Lung (tissue), 11 donors: ENCODE measurements at regions not wholly inside any gene's neighbourhood (a gene's known extent, or its start where the extent isn't known, plus 50 kb on each side); places are given as distances from the start of the nearest gene placed in this dataset.

Source experiments
- ATAC-seq: fragments of 200-7000 bp; cut with Tn5 transposase; one replicate; pipeline ENCODE4 v1.9.1; 2020; ENCODE audit warnings: moderate number of reproducible peaks; ENCODE audit not compliant: insufficient read depth, low FRiP score
- DNase-seq, 3 donors: peaks; one replicate each; pipeline ENCODE4 v3.0.0-alpha.2; 2013 to 2017
- H3K27ac ChIP-seq, 2 donors: one replicate each; pipeline ENCODE4 v1.5.1; 2013; ENCODE audit warnings: mild to moderate bottlenecking in 2 of 2, moderate library complexity in 2 of 2, control low read depth in 1 of 2, inconsistent platforms in 1 of 2, low read depth in 1 of 2, low read length in 1 of 2
- H3K27me3 ChIP-seq, 3 donors: one replicate each; pipeline ENCODE4 v1.5.1; 2013; ENCODE audit warnings: low read length in 2 of 3; ENCODE audit not compliant: control insufficient read depth in 3 of 3, insufficient read depth in 3 of 3
- H3K36me3 ChIP-seq, 4 donors: one replicate each; pipeline ENCODE4 v1.5.1; 2013; ENCODE audit warnings: low read length in 4 of 4, mild to moderate bottlenecking in 1 of 4, moderate library complexity in 1 of 4; ENCODE audit not compliant: control insufficient read depth in 4 of 4, insufficient read depth in 4 of 4
- H3K4me1 ChIP-seq, 5 donors: one replicate each; pipeline ENCODE4 v1.5.1; 2013; ENCODE audit warnings: low read length in 5 of 5, mild to moderate bottlenecking in 2 of 5, moderate library complexity in 1 of 5; ENCODE audit not compliant: control insufficient read depth in 5 of 5, insufficient read depth in 5 of 5
- H3K4me3 ChIP-seq: one replicate; pipeline ENCODE4 v1.5.1; 2013; ENCODE audit warnings: mild to moderate bottlenecking, control low read depth, moderate library complexity
- H3K9ac ChIP-seq, 2 donors: one replicate each; pipeline ENCODE4 v1.5.1; 2013; ENCODE audit warnings: low read length in 2 of 2, control low read depth in 1 of 2; ENCODE audit not compliant: insufficient read depth in 1 of 2
- H3K9me3 ChIP-seq, 4 donors: one replicate each; pipeline ENCODE4 v1.5.1; 2013; ENCODE audit warnings: low read length in 3 of 4, mild to moderate bottlenecking in 1 of 4, moderate library complexity in 1 of 4; ENCODE audit not compliant: control insufficient read depth in 4 of 4, insufficient read depth in 3 of 4
- CTCF ChIP-seq: IDR thresholded peaks from 2 replicates; pipeline ENCODE4 v1.5.1; 2012; ENCODE audit warnings: mild to moderate bottlenecking; ENCODE audit errors: control extremely low read depth, extremely low read depth
- WGBS, 2 donors: extraction: QIAGEN DNeasy Blood & Tissue Kit; methylation state at CpG; one replicate each; pipeline ENCODE4 v1.1.7; 2013; 5-methylcytosine and 5-hydroxymethylcytosine counted together
- donor health status: control.
- donor health status: control.
- donor health status: Bipolar disorder and iron deficiency.
- donor health status: healthy.
- donor health status: DM: yes; HTN: yes; CAD: no.

- no peak for TF ChIP-seq CTCF
- H3K27ac ChIP-seq: no peak overlapping the region
- no peak overlapping the region for H3K9ac ChIP-seq
- WGBS, 2 donors: 61 to 71% methylated on average over 4 of the region's 4 CpGs
- no peak for ATAC-seq
- no peaks in the 10 kb centered on the region for H3K27me3 ChIP-seq
- no peak for DNase-seq
- no peaks in the 10 kb centered on the region for H3K36me3 ChIP-seq
- no peak overlapping the region for H3K4me3 ChIP-seq
- H3K9me3 ChIP-seq: no peaks in the 10 kb centered on the region
- peaks cover 0 to 2% (median 0%) of the 10 kb centered on the region in 5 donors for H3K4me1 ChIP-seq
Observed at GRCh38 chr1:234666761-234667160, 56.8 kb upstream of the IRF2BP2 start.

- Histone ChIP-seq H3K4me3 (no peak overlapping the region), H3K9me3 (no peaks in the 10 kb centered on the region), H3K27me3 (no peaks in the 10 kb centered on the region), H3K4me1 (peaks cover 0 to 4% (median 0%) of the 10 kb centered on the region in 5 donors), H3K36me3 (no peaks in the 10 kb centered on the region), H3K27ac (no peak overlapping the region), H3K9ac (no peak overlapping the region)
- ATAC-seq (no peak), DNase-seq (no peak)
- WGBS, 2 donors: 68 to 81% methylated on average over 6 of the region's 6 CpGs
- TF ChIP-seq CTCF: no peak
Observed at GRCh38 chr1:234665975-234666605, 56.1 kb upstream of the IRF2BP2 start.

- no peak overlapping the region for H3K4me3 ChIP-seq
- no peak for DNase-seq
- no peak for ATAC-seq
Observed at GRCh38 chr1:234662148-234662547, 52.2 kb upstream of the IRF2BP2 start.

More at GRCh38 chr1:234662148-234662547, 52.2 kb upstream of the IRF2BP2 start:
- H3K4me1 ChIP-seq: peaks cover 0 to 15% (median 0%) of the 10 kb centered on the region in 5 donors
- no peaks in the 10 kb centered on the region for H3K9me3 ChIP-seq
- no peaks in the 10 kb centered on the region for H3K27me3 ChIP-seq
- H3K27ac ChIP-seq: no peak overlapping the region
- H3K9ac ChIP-seq: no peak overlapping the region
- TF ChIP-seq CTCF: no peak
- WGBS, 2 donors: 86 to 89% methylated on average over 8 of the region's 8 CpGs
- H3K36me3 ChIP-seq: no peaks in the 10 kb centered on the region
